ENCODE measurements at regions not wholly inside any gene's neighbourhood (a gene's known extent, or its start where the extent isn't known, plus 50 kb on each side); places are given as distances from the start of the nearest gene placed in this dataset.

DNA sequence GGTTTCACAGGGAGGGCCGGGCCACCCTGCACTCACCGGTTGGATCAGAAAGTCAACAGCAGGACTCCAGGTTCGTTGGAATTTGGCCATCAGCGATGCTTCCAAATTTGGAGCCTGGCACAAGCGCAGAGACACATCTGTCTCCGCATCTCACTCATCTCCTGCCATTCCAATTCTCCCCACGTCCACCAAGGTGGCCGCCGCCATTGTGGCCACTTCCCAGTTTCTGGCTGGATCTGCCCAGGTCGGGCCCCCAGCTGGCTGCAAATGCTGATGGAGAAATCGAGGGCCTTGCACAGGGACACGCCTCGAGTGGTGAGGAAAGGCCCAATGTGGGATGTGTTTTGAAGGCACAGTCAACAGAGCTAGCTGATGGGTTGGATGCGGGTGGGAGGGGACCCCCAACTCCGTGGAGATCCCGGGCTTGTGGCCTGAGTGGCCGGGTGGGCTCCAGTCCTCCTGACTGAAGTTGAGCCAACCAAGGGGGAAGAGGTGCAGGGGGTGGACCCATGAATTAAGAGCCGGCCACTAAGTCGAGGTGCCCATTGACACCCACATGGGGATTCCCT lies 102.7 kb downstream of the CRYAA start:
- no peak for DNase-seq

DNA sequence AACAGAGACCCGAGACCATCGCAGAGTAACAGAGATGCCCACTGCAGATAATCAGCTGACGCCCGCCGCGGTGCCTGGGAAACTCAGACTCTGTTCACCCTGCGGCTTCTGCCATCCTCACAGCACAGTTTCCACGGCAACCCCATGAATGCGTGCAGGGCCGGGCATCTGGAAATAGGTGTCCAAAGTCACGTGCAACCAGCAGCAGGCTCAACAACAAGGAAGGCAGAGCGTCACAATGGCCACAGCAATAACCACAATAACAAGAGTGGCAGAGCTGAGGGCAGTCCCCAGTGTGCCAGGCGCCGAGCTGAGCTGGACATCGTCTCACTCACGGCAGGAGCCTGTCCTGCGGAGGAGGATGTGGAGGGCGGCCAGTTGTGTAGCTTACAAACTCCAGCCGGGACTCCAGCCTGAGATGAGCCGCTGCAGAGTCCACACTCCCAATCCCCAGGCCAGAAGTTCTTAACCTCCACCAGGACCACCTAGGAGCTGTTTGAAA lies 102.0 kb downstream of the CRYAA start:
- DNase-seq = no peak

DNA sequence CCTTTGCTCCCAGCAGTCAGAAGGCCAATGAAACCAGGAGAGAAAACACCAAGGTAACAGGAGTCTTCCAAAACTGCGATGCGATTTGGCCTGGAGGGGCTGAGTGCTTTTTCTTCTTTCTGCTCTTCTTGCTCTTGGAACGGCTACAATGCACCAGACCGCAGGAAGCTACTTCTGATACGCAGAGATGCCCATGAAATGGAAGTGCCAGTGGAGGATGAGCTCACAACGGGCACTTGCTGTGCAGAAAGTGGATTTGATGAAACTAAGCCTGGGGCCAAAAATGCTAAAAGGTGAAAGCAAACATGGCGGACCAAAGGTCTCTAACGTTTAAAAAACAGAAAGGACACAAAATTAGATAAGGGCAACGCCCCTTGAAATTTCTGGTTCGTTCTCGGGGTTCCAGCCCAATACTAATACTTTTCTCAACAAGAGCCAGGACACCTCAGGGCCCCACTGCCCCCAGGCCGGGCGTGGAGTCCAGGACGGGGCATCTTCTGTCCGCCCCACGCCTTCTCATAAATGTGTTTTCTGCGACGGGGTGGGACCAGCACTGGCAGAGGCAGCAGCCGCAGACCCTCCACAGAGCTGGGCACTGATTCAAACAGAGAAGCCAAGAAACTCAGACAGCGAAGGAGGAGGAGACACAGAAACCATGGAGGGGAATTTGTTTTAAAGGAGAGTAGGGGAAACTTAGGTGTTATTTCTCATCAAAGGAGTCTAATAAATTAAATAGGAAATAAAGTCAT lies 101.3 kb downstream of the CRYAA start:
- DNase-seq = no peak

DNA sequence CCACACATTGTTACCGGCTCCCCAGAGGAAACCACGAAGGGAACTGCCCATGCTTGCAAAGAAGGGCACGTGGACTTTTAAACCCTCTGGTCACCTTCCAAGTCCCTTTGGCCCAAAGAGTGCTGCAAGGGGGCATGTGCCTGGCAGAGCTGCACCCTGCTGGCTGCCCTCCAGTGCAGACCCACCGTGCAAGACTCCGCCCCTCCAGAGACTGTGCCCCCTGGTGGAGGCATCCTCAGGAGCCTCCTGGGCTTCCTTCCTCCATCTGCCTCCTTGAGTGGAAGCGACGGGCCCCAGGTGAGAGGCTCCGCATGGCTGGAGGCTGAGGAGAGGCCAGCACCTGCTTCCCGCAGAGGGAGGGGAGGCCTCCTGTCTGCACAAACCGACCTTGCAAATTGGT lies 100.6 kb downstream of the CRYAA start:
- peak; percentile 77 for DNase-seq

DNA sequence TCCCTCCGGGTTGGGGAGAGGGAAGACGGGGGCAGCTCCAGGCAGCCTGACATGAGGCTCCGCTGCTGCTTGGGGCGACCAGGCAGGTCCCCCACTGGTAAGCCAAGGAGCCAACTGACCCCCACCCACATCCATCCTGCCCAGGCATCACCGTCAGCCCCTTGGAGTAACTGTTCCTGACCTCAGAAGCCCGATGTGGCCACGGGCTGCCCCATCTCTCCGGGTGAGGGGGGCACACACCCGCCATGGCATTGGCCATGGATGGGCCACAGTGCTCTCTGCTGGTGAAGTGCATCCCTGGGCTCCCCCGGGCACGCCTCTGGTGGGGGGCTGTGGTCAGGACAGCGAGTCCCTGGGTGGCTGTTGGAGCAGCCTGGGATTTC lies 100.0 kb downstream of the CRYAA start:
- DNase-seq = no peak

DNA sequence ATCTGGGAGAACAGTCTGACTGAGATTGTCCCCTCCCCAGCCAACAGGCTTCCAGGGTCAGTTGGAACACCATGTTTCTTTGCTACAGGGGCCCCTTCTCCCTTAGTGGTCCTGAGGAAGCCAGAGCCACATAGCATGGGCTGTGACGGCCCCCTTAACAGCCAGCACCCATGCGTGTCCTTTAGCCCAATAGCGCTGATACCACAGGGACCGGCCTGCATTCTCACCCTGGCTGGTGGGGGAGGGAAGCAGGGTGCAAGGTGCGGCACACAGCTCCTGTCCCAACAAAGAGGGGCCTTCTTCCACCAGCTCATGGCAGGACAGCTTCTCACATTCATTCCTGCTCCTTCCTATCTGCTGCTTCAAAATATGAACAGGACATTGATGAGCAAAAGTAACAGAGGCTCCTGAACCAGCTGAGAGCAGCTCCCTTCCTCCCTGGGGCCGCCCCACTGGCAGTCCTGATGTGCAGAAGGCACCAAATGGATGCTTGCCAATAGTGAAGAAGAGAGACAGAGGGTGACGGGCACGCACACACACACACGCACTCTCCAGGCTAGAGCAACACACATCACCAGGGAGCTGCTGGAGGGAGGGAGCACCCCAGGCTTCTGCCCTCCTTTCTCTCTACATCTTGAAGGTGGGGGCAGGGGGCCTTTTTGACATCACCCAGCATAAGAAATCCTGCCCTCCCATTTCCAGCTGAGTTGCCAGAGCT lies 99.4 kb downstream of the CRYAA start:
- DNase-seq = no peak

GRCh38 chr21:43267391-43268085 lies 98.7 kb downstream of the CRYAA start:
- DNase-seq = no peak

DNA sequence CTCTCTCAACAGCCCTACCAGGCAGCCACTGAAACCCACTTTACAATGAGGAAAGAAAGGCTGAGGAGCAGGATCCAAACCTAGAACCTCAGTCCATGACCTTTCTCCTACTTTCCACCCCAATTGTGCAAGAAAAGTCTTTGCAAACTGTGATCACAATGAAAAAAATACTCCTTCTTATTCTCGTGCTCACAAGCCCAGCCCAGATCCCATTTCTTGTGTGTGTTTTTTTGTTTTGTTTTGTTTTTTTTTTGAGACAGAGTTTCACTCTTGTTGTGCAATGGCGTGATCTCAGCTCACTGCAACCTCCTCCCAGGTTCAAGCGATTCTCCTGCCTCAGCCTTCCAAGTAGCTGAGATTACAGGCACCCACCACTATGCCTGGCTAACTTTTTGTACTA lies 97.7 kb downstream of the CRYAA start:
- DNase-seq = no peak

- no peak for DNase-seq
Measured at GRCh38 chr21:43262427-43262826, 93.6 kb downstream of the CRYAA start.
